Dendritic cell treated with granulocyte-macrophage colony-stimulating factor and Interleukin-4, amounts not matched to agents 40 ng/mL and 50 ng/mL, for 4 days (primary cell): ENCODE measurements at regions not wholly inside any gene's neighbourhood (a gene's known extent, or its start where the extent isn't known, plus 50 kb on each side); places are given as distances from the start of the nearest gene placed in this dataset.
A peak's percentile ranks its signal among the peaks of the same experiment; 100 is the strongest.
"Not testable (repeated sequence)": the region's sequence is repeated elsewhere in the genome, so short reads cannot be mapped to it uniquely, and the experiment has no call there.

ENCODE experiments used
- H3K27ac Mint-ChIP-seq: one replicate; pipeline ENCODE4 v1.8.0; 2022; ENCODE audit warnings: mild to moderate bottlenecking, mixed read lengths
- H3K27me3 Mint-ChIP-seq: one replicate; pipeline ENCODE4 v1.8.0; 2022; ENCODE audit warnings: mild to moderate bottlenecking, mixed read lengths
- H3K36me3 Mint-ChIP-seq: one replicate; pipeline ENCODE4 v1.8.0; 2022; ENCODE audit warnings: low read depth, mixed read lengths
- H3K4me1 Mint-ChIP-seq: one replicate; pipeline ENCODE4 v1.8.0; 2022; ENCODE audit warnings: low read depth, mixed read lengths
- H3K4me3 Mint-ChIP-seq: one replicate; pipeline ENCODE4 v1.8.0; 2022; ENCODE audit warnings: mild to moderate bottlenecking, moderate library complexity, mixed read lengths
- H3K9me3 Mint-ChIP-seq: one replicate; pipeline ENCODE4 v1.8.0; 2022; ENCODE audit warnings: mixed read lengths
- intact Hi-C: fragments of 100-400 bp; cut with micrococcal nuclease; formaldehyde crosslinking; loops from one replicate; pipeline ENCODE4 v1.15.0; 2022

- H3K27me3 Mint-ChIP-seq: no peaks in the 10 kb centered on the region
- intact Hi-C loops: no loop called here
- H3K27ac Mint-ChIP-seq: no peak overlapping the region
- H3K4me3 Mint-ChIP-seq: no peak overlapping the region
- H3K4me1 Mint-ChIP-seq: peaks cover 7% of the 10 kb centered on the region
- no peaks in the 10 kb centered on the region for H3K36me3 Mint-ChIP-seq
- no peaks in the 10 kb centered on the region for H3K9me3 Mint-ChIP-seq
These were observed 188.9 kb upstream of the RPS23 start for GRCh38 chr5:82466986-82467561.

GRCh38 chr5:82465235-82465634 is 187.1 kb upstream of the RPS23 start:
- Mint-ChIP-seq H3K27me3 (no peaks in the 10 kb centered on the region), H3K4me1 (peaks cover 5% of the 10 kb centered on the region), H3K27ac (no peak overlapping the region), H3K9me3 (peaks cover 8% of the 10 kb centered on the region), H3K4me3 (no peak overlapping the region), H3K36me3 (no peaks in the 10 kb centered on the region)
- intact Hi-C loops: no loop called here

GRCh38 chr5:82459626-82460025 is 181.5 kb upstream of the RPS23 start:
- no peaks in the 10 kb centered on the region for H3K4me1 Mint-ChIP-seq
- no peaks in the 10 kb centered on the region for H3K36me3 Mint-ChIP-seq
- peaks cover 42% of the 10 kb centered on the region for H3K9me3 Mint-ChIP-seq
- intact Hi-C loops: no loop called here
- H3K27ac Mint-ChIP-seq: no peak overlapping the region
- H3K27me3 Mint-ChIP-seq: no peaks in the 10 kb centered on the region
- no peak overlapping the region for H3K4me3 Mint-ChIP-seq

- H3K4me1 Mint-ChIP-seq, intact Hi-C loops, H3K27me3 Mint-ChIP-seq, H3K4me3 Mint-ChIP-seq, H3K27ac Mint-ChIP-seq, H3K36me3 Mint-ChIP-seq: not testable (repeated sequence)
- peaks cover 37% of the 10 kb centered on the region for H3K9me3 Mint-ChIP-seq
These were observed 177.2 kb upstream of the RPS23 start for GRCh38 chr5:82455317-82455716.

- H3K27ac Mint-ChIP-seq: no peak overlapping the region
- intact Hi-C loops: no loop called here
- H3K4me3 Mint-ChIP-seq: no peak overlapping the region
- H3K27me3 Mint-ChIP-seq: peaks cover 3% of the 10 kb centered on the region
- H3K4me1 Mint-ChIP-seq: no peaks in the 10 kb centered on the region
- H3K9me3 Mint-ChIP-seq: no peaks in the 10 kb centered on the region
- H3K36me3 Mint-ChIP-seq: no peaks in the 10 kb centered on the region
These were observed 170.2 kb upstream of the RPS23 start for GRCh38 chr5:82448374-82448773.

GRCh38 chr5:82447913-82448312 is 169.8 kb upstream of the RPS23 start:
- Mint-ChIP-seq H3K4me1 (no peaks in the 10 kb centered on the region), H3K36me3 (no peaks in the 10 kb centered on the region), H3K27ac (no peak overlapping the region), H3K9me3 (no peaks in the 10 kb centered on the region), H3K4me3 (no peak overlapping the region), H3K27me3 (peaks cover 3% of the 10 kb centered on the region)
- intact Hi-C loops: no loop called here

- intact Hi-C loops: no loop called here
- Mint-ChIP-seq H3K36me3 (no peaks in the 10 kb centered on the region), H3K27me3 (peaks cover 3% of the 10 kb centered on the region), H3K4me1 (no peaks in the 10 kb centered on the region), H3K9me3 (no peaks in the 10 kb centered on the region), H3K4me3 (no peak overlapping the region), H3K27ac (no peak overlapping the region)
These were observed 168.7 kb upstream of the RPS23 start for GRCh38 chr5:82446809-82447208.

- intact Hi-C loops: no loop called here
- Mint-ChIP-seq H3K27me3 (peaks cover 3% of the 10 kb centered on the region), H3K4me3 (no peak overlapping the region), H3K4me1 (no peaks in the 10 kb centered on the region), H3K27ac (no peak overlapping the region), H3K36me3 (no peaks in the 10 kb centered on the region), H3K9me3 (no peaks in the 10 kb centered on the region)
These were observed 167.7 kb upstream of the RPS23 start for GRCh38 chr5:82445726-82446335.

GRCh38 chr5:82439750-82440445 is 161.7 kb upstream of the RPS23 start:
- no peaks in the 10 kb centered on the region for H3K36me3 Mint-ChIP-seq
- no peak overlapping the region for H3K4me3 Mint-ChIP-seq
- no peaks in the 10 kb centered on the region for H3K4me1 Mint-ChIP-seq
- no peak overlapping the region for H3K27ac Mint-ChIP-seq
- intact Hi-C loops: no loop called here
- H3K27me3 Mint-ChIP-seq: no peaks in the 10 kb centered on the region
- H3K9me3 Mint-ChIP-seq: peaks cover 15% of the 10 kb centered on the region

- H3K27me3 Mint-ChIP-seq, intact Hi-C loops, H3K36me3 Mint-ChIP-seq, H3K4me3 Mint-ChIP-seq, H3K4me1 Mint-ChIP-seq, H3K27ac Mint-ChIP-seq: not testable (repeated sequence)
- peaks cover 24% of the 10 kb centered on the region for H3K9me3 Mint-ChIP-seq
These were observed 159.4 kb upstream of the RPS23 start for GRCh38 chr5:82437565-82437964.

- intact Hi-C loops: no loop called here
- Mint-ChIP-seq H3K4me3 (no peak overlapping the region), H3K4me1 (peaks cover 5% of the 10 kb centered on the region), H3K9me3 (peaks cover 24% of the 10 kb centered on the region), H3K27ac (no peak overlapping the region), H3K36me3 (no peaks in the 10 kb centered on the region), H3K27me3 (no peaks in the 10 kb centered on the region)
These were observed 158.1 kb upstream of the RPS23 start for GRCh38 chr5:82436291-82436690.

GRCh38 chr5:82434696-82435660 is 156.8 kb upstream of the RPS23 start:
- H3K4me3 Mint-ChIP-seq, H3K27me3 Mint-ChIP-seq, intact Hi-C loops, H3K4me1 Mint-ChIP-seq, H3K27ac Mint-ChIP-seq, H3K36me3 Mint-ChIP-seq: not testable (repeated sequence)
- peaks cover 24% of the 10 kb centered on the region for H3K9me3 Mint-ChIP-seq

GRCh38 chr5:82426464-82427154 is 148.5 kb upstream of the RPS23 start:
- no peaks in the 10 kb centered on the region for H3K9me3 Mint-ChIP-seq

More at GRCh38 chr5:82426464-82427154, 148.5 kb upstream of the RPS23 start:
- no peaks in the 10 kb centered on the region for H3K27me3 Mint-ChIP-seq
- peaks cover 54% of the 10 kb centered on the region for H3K4me1 Mint-ChIP-seq
- no peak overlapping the region for H3K4me3 Mint-ChIP-seq
- peaks cover 5% of the 10 kb centered on the region for H3K36me3 Mint-ChIP-seq
- intact Hi-C loops: no loop called here
- peak overlapping the region; percentile 74 for H3K27ac Mint-ChIP-seq
